Panc1 (cell line): ENCODE measurements at regions not wholly inside any gene's neighbourhood (a gene's known extent, or its start where the extent isn't known, plus 50 kb on each side); places are given as distances from the start of the nearest gene placed in this dataset.

Experiments
- ATAC-seq: fragments of 200-7000 bp; cut with Tn5 transposase; 2 replicates; pipeline ENCODE4 v1.9.1; 2020; ENCODE audit warnings: mild to moderate bottlenecking, moderate library complexity
- BruUV-seq: library from RNA; stranded (reverse); fragments of 400-500 nt; replicated peaks from 2 replicates; lab custom pipeline; 2021; lab: Mats Ljungman, UMichigan
- CTCF ChIA-PET: fragments of 300-600 bp; sonication (Branson Sonifier 250); formaldehyde crosslinking; loops from one replicate; lab custom pipeline; 2022; ENCODE audit warnings: antibody characterized with exemption; lab: Charles Lee
- POLR2A ChIA-PET: fragments of 300-600 bp; sonication (Branson Sonifier 250); formaldehyde crosslinking; loops from one replicate; lab custom pipeline; 2022; ENCODE audit warnings: antibody characterized with exemption; lab: Charles Lee
- DNase-seq: peaks from one replicate; pipeline ENCODE4 v3.0.0-alpha.2; 2010; ENCODE audit warnings: low read depth, low spot score
- H3K27ac ChIP-seq: 2 replicates; pipeline ENCODE4 v1.5.1; 2011; ENCODE audit warnings: mild to moderate bottlenecking, low read length, inconsistent platforms
- H3K27me3 ChIP-seq: fragments of 200-500 bp; sonication (Bioruptor generic); 2 replicates; pipeline ENCODE4 v1.6.0; 2014; ENCODE audit warnings: low read length, inconsistent platforms; ENCODE audit not compliant: control insufficient read depth, insufficient read depth
- H3K36me3 ChIP-seq: fragments of 200-500 bp; sonication (Bioruptor generic); 2 replicates; pipeline ENCODE4 v1.5.1; 2014; ENCODE audit warnings: inconsistent platforms, mild to moderate bottlenecking, low read length, moderate library complexity; ENCODE audit not compliant: control insufficient read depth, insufficient read depth
- H3K4me1 ChIP-seq: 2 replicates; pipeline ENCODE4 v1.5.1; 2011; ENCODE audit warnings: inconsistent platforms, mild to moderate bottlenecking, low read length, moderate library complexity; ENCODE audit not compliant: control insufficient read depth, insufficient read depth
- H3K4me3 ChIP-seq, 2 experiments: 2 replicates each; pipeline ENCODE4 v1.5.1; 2011 to 2012; ENCODE audit warnings: low read depth in 2 of 2, low read length in 2 of 2, mild to moderate bottlenecking in 2 of 2, inconsistent platforms in 1 of 2, moderate library complexity in 1 of 2
- H3K9me3 ChIP-seq: fragments of 200-500 bp; sonication (Bioruptor generic); 2 replicates; pipeline ENCODE4 v1.5.1; 2014; ENCODE audit warnings: low read depth, mild to moderate bottlenecking, inconsistent platforms, low read length, moderate library complexity; ENCODE audit not compliant: control insufficient read depth, insufficient read depth
- CTCF ChIP-seq: fragments of 450-650 bp; IDR thresholded peaks from 2 replicates; pipeline ENCODE4 v1.5.1; 2017; ENCODE audit warnings: mild to moderate bottlenecking
- POLR2AphosphoS5 ChIP-seq: IDR thresholded peaks from 2 replicates; pipeline ENCODE4 v1.6.1; 2012; ENCODE audit warnings: mild to moderate bottlenecking, low read depth, low read length, moderate library complexity
- REST ChIP-seq, 2 experiments: IDR thresholded peaks; 2 replicates each; pipeline ENCODE4 v1.6.1; 2011 to 2012; ENCODE audit warnings: low read depth in 2 of 2, control low read depth in 1 of 2, low read length in 1 of 2, mild to moderate bottlenecking in 1 of 2, moderate library complexity in 1 of 2; ENCODE audit not compliant: insufficient read depth in 1 of 2
- SIN3A ChIP-seq: IDR thresholded peaks from 2 replicates; pipeline ENCODE4 v1.6.1; 2012; ENCODE audit warnings: low read depth, mild to moderate bottlenecking, low read length, moderate library complexity, borderline replicate concordance; ENCODE audit not compliant: insufficient read depth
- TCF7L2 ChIP-seq: IDR thresholded peaks from 2 replicates; pipeline ENCODE4 v1.6.1; 2011; ENCODE audit warnings: mild to moderate bottlenecking, low read depth, low read length, inconsistent platforms
- in situ Hi-C: cut with HindIII; loops from 2 replicates; pipeline ENCODE4 v1.10.0; 2016; ENCODE audit warnings: low sequenced_read_pairs, low pct_unique_long_range_greater_than_20kb
- intact Hi-C: fragments of 100-400 bp; cut with micrococcal nuclease; formaldehyde crosslinking; loops from one replicate; pipeline ENCODE4 v1.10.0; 2022; ENCODE audit not compliant: unreplicated experiment

GRCh38 chr14:76968621-76969063, 59.9 kb downstream of the IRF2BPL start:
- ATAC-seq (peak; percentile 61), DNase-seq (no peak)
- BruUV-seq = no TSS peak
- in situ Hi-C loops (no loop called here), intact Hi-C loops (no loop called here)
- Histone ChIP-seq H3K27me3 (no peaks in the 10 kb centered on the region), H3K36me3 (no peaks in the 10 kb centered on the region), H3K9me3 (no peaks in the 10 kb centered on the region), H3K27ac (peak overlapping the region; percentile 77), H3K4me1 (peaks cover 19% of the 10 kb centered on the region; the same call in 1 of the 2 replicates), H3K4me3 (no peak overlapping the region)
- TF ChIP-seq POLR2AphosphoS5 (no peak), TCF7L2 (peak; percentile 56; the same call in 1 of the 2 replicates)
- ChIA-PET POLR2A (no interaction called here), CTCF (interaction anchor here (0.6 kb wide), 1 partner anchor 19 kb away, joined by 7 read pairs; no protein-coding TSS in a partner anchor)

GRCh38 chr14:76967788-76968187, 60.7 kb downstream of the IRF2BPL start:
- ATAC-seq (no peak), DNase-seq (no peak)
- no peaks in the 10 kb centered on the region for H3K27me3 ChIP-seq
- intact Hi-C loops (no loop called here), in situ Hi-C loops (no loop called here)
- no peaks in the 10 kb centered on the region for H3K9me3 ChIP-seq
- H3K4me3 ChIP-seq = no peak overlapping the region
- H3K36me3 ChIP-seq = no peaks in the 10 kb centered on the region
- H3K4me1 ChIP-seq = peaks cover 22% of the 10 kb centered on the region; the same call in 1 of the 2 replicates
- peak overlapping the region; percentile 77; the same call in 1 of the 2 replicates for H3K27ac ChIP-seq
- ChIA-PET CTCF (no interaction called here), POLR2A (no interaction called here)
- TF ChIP-seq TCF7L2 = no peak
- TF ChIP-seq REST (IDR thresholded peaks at IDR 0.05; ENCODE audit: insufficient read depth in 1 of 2, low read depth in 2 of 2, low read length in 1 of 2) = no peak
- TF ChIP-seq CTCF = no peak
- no peak for TF ChIP-seq POLR2AphosphoS5
- no peak for TF ChIP-seq SIN3A
- no TSS peak for BruUV-seq

- intact Hi-C loops (no loop called here), in situ Hi-C loops (no loop called here)
- CTCF ChIA-PET = no interaction called here
- H3K36me3 ChIP-seq = no peaks in the 10 kb centered on the region
- H3K4me1 ChIP-seq = peaks cover 33% of the 10 kb centered on the region
- DNase-seq = no peak
- no peaks in the 10 kb centered on the region for H3K27me3 ChIP-seq
- no peaks in the 10 kb centered on the region for H3K9me3 ChIP-seq
- POLR2A ChIA-PET = no interaction called here
- no TSS peak for BruUV-seq
- ATAC-seq = no peak
- no peak for TF ChIP-seq SIN3A
- no peak for TF ChIP-seq TCF7L2
- no peak for TF ChIP-seq POLR2AphosphoS5
- no peak for TF ChIP-seq REST (IDR thresholded peaks at IDR 0.05; ENCODE audit: insufficient read depth in 1 of 2, low read depth in 2 of 2, low read length in 1 of 2)
- TF ChIP-seq CTCF = no peak
- H3K27ac ChIP-seq = peak overlapping the region; percentile 98
- H3K4me3 ChIP-seq = no peak overlapping the region
Observed at GRCh38 chr14:76965232-76965631, 63.3 kb downstream of the IRF2BPL start.
